Spleen (tissue), 11 donors: ENCODE measurements at regions not wholly inside any gene's neighbourhood (a gene's known extent, or its start where the extent isn't known, plus 50 kb on each side); places are given as distances from the start of the nearest gene placed in this dataset.
"Not testable (repeated sequence)": the region's sequence is repeated elsewhere in the genome, so short reads cannot be mapped to it uniquely, and the experiment has no call there.

ENCODE experiments used
- DNase-seq: peaks from one replicate; pipeline ENCODE4 v3.0.0-alpha.2; 2020
- H3K27ac ChIP-seq, 8 donors: fragments of 200-600 bp; sonication (generic) in 7 of 8; 1 replicate in 4 of 8; 2 replicates in 4 of 8; pipeline versions ENCODE4 v1.5.0 to v1.8.0; 2016 to 2021; ENCODE audit warnings: inconsistent platforms in 4 of 8, mild to moderate bottlenecking in 4 of 8, moderate library complexity in 1 of 8
- H3K27me3 ChIP-seq, 7 donors: fragments of 200-600 bp; sonication (generic) in 6 of 7; replicated peaks in 1 of 7; 1 replicate in 4 of 7; 2 replicates in 3 of 7; pipeline versions ENCODE4 v1.5.0 to v1.8.0; 2016 to 2021; ENCODE audit warnings: inconsistent platforms in 3 of 7, mild to moderate bottlenecking in 1 of 7
- H3K36me3 ChIP-seq, 6 donors: fragments of 200-600 bp; sonication (generic) in 5 of 6; 1 replicate in 4 of 6; 2 replicates in 2 of 6; pipeline versions ENCODE4 v1.5.0 to v1.8.0; 2016 to 2021; ENCODE audit warnings: inconsistent platforms in 2 of 6
- H3K4me1 ChIP-seq, 6 donors: fragments of 200-600 bp; sonication (generic) in 5 of 6; 1 replicate in 3 of 6; 2 replicates in 3 of 6; pipeline versions ENCODE4 v1.5.0 to v1.8.0; 2016 to 2021; ENCODE audit warnings: inconsistent platforms in 3 of 6
- H3K4me3 ChIP-seq, 8 donors: fragments of 200-600 bp; sonication (generic) in 7 of 8; 1 replicate in 4 of 8; 2 replicates in 4 of 8; pipeline versions ENCODE4 v1.5.0 to v1.8.0; 2016 to 2021; ENCODE audit warnings: inconsistent platforms in 4 of 8, mild to moderate bottlenecking in 4 of 8, moderate library complexity in 2 of 8
- H3K9me3 ChIP-seq, 8 donors: fragments of 200-600 bp; sonication (generic) in 7 of 8; 1 replicate in 4 of 8; 2 replicates in 4 of 8; pipeline versions ENCODE4 v1.5.0 to v1.8.0; 2016 to 2021; ENCODE audit warnings: inconsistent platforms in 4 of 8
- POLR2A ChIP-seq, 3 donors: fragments of 450-650 bp; IDR thresholded peaks; one replicate each; pipeline ENCODE4 v1.5.1; 2017; ENCODE audit warnings: antibody characterized with exemption in 3 of 3, mild to moderate bottlenecking in 1 of 3
- POLR2AphosphoS5 ChIP-seq, 3 donors: sonication (generic); formaldehyde crosslinking; IDR thresholded peaks; one replicate each; pipeline ENCODE4 v1.5.1; 2017; ENCODE audit warnings: antibody characterized with exemption in 3 of 3
- WGBS, 5 donors: extraction: QIAGEN DNeasy Blood & Tissue Kit in 3 of 5; methylation state at CpG; one replicate each; pipeline versions ENCODE4 v1.1.5 to v1.1.7; 2013 to 2018; 5-methylcytosine and 5-hydroxymethylcytosine counted together
- intact Hi-C: fragments of 100-400 bp; cut with DNase I; formaldehyde crosslinking; loops from one replicate; pipeline ENCODE4 v1.15.0; 2023; ENCODE audit warnings: low total_unique reads
- TF ChIP-seq, protein P1 (sequence below), 11 experiments: fragments of 200-600 bp in 7 of 11; fragments of 450-650 bp in 4 of 11; sonication (generic) in 4 of 11; IDR thresholded peaks in 8 of 11; conservative IDR thresholded peaks in 3 of 11; 1 replicate in 7 of 11; 2 replicates in 4 of 11; pipeline versions ENCODE4 v1.4.0 to v1.8.0; 2016 to 2021; ENCODE audit warnings: antibody characterized with exemption in 11 of 11, inconsistent platforms in 4 of 11, mild to moderate bottlenecking in 1 of 11
- donor health status: healthy with polysubstance abuse.
- donor health status: DM: no; HTN: no; CAD: no; lungs with moderate emphysema.
- donor health status: DM: no; HTN: no; CAD: no.
- donor health status: Bipolar disorder and iron deficiency.
- donor health status: healthy.
- donor health status: DM: no; HTN: no; CAD: no.
- donor health status: DM: yes; HTN: yes; CAD: no.

DNA sequence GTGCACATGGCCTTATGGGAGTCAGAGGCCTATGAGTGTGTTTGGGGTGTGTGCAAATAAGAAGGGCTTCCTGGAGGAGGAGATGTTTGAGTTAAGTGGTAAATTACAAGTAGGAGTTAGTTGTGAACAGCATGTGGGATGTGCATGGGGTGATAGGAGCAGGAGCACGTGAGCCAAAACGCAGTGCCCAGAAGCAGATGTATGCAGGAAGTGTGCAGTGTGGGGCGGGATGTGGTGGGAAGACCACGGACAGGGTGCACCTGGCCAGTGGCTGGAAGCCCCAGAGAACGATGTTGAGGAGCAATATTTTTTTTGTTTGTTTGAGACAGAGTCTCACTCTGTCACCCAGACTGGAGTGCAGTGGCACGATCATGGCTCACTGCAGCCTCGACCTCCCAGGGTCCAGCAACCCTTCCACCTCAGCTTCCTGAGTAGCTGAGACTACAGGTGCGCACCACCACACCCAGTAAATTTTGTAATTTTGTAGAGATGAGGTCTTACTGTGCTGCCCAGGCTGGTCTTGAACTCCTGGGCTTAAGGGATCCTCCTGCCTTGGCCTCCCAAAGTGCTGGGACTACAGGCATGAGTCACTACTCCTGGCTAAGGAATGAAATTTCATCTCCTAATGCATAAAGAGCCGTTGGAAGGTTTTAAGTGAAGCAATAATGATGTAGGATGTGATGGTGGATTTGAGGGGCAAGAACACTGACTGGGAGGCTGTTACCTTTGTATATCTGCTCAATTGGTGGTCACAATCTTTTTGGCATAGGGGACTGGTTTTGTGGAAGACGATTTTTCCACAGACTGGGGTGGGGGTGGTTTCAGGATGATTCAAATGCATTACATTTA lies 78.4 kb downstream of the LYZL2 start:
- H3K27me3 ChIP-seq, result no peaks in the 10 kb centered on the region
- DNase-seq, result no peak
- TF ChIP-seq POLR2AphosphoS5 (IDR thresholded peaks at IDR 0.05), result no peak
- TF ChIP-seq POLR2A (IDR thresholded peaks at IDR 0.05), result no peak
- TF ChIP-seq, protein P1, sequence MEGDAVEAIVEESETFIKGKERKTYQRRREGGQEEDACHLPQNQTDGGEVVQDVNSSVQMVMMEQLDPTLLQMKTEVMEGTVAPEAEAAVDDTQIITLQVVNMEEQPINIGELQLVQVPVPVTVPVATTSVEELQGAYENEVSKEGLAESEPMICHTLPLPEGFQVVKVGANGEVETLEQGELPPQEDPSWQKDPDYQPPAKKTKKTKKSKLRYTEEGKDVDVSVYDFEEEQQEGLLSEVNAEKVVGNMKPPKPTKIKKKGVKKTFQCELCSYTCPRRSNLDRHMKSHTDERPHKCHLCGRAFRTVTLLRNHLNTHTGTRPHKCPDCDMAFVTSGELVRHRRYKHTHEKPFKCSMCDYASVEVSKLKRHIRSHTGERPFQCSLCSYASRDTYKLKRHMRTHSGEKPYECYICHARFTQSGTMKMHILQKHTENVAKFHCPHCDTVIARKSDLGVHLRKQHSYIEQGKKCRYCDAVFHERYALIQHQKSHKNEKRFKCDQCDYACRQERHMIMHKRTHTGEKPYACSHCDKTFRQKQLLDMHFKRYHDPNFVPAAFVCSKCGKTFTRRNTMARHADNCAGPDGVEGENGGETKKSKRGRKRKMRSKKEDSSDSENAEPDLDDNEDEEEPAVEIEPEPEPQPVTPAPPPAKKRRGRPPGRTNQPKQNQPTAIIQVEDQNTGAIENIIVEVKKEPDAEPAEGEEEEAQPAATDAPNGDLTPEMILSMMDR (IDR thresholded peaks at IDR 0.05 in 8 of 11, conservative IDR thresholded peaks at IDR 0.05 in 3 of 11), result no peak
- H3K4me1 ChIP-seq, result peaks cover 0 to 61% (median 19%) of the 10 kb centered on the region in 6 donors
- H3K9me3 ChIP-seq, result no peaks in the 10 kb centered on the region
- 43 to 61% (median 52%) methylated on average over 10 of the region's 10 CpGs for WGBS, 5 donors
- H3K27ac ChIP-seq, result peak overlapping the region in 1 of 8 donors; percentile 35
- intact Hi-C loops, result no loop called here
- H3K36me3 ChIP-seq, result no peaks in the 10 kb centered on the region
- H3K4me3 ChIP-seq, result no peak overlapping the region

DNA sequence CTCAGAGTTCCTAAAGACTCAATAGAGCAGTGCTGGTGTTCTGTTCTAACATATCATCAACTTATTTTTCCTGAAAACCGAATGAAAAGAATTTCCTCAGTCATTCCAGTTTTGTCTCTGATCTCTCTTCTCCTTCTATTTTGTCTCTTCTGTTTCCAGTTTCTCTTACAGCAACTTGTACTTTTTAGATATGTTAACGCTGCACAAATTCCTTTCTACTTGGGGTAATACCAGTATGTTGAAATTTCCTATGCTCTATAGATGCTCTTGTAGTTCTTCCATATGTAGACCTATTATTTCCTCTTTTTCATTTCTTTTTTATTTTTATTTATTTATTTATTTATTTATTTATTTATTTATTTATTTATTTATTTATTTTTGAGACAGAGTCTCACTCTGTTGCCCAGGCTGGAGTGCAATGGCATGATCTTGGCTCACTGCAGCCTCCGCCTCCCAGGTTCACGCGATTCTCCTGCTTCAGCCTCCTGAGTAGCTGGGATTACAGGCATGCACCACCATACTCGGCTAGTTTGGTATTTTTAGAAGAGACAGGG lies 80.3 kb downstream of the LYZL2 start:
- H3K27me3 ChIP-seq, intact Hi-C loops, H3K9me3 ChIP-seq, H3K4me3 ChIP-seq, DNase-seq, H3K36me3 ChIP-seq: not testable (repeated sequence)
- WGBS, 5 donors, result 67 to 88% (median 83%) methylated on average over 6 of the region's 6 CpGs
- H3K27ac ChIP-seq, result peak overlapping the region in 6 of 8 donors; percentile 23 to 78 (median 59)
- peaks cover 0 to 44% (median 10%) of the 10 kb centered on the region in 6 donors for H3K4me1 ChIP-seq

DNA sequence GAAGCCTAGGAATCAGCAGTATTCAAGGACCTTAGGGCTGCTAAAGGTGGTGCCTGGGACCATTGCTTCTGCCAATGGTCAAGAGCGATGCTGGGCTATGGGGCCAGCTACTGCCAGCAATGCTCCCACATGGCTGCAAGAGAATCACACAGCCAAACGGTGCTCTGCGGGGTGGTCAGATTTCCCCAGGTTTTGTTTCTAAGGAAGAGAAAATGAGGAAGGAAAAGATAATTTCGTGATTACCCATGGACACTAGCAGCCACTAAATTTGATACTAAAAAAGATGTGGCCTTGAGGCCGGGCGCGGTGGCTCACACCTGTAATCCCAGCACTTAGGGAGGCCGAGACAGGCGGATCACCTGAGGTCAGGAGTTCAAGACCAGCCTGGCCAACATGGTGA lies 83.0 kb downstream of the LYZL2 start:
- intact Hi-C loops, result no loop called here
- TF ChIP-seq, protein P1 (IDR thresholded peaks at IDR 0.05 in 8 of 11, conservative IDR thresholded peaks at IDR 0.05 in 3 of 11), result no peak
- no peak for TF ChIP-seq POLR2A (IDR thresholded peaks at IDR 0.05)
- TF ChIP-seq POLR2AphosphoS5 (IDR thresholded peaks at IDR 0.05), result no peak
- Histone ChIP-seq H3K36me3 (no peaks in the 10 kb centered on the region), H3K4me1 (peaks cover 0 to 53% (median 9%) of the 10 kb centered on the region in 6 donors), H3K27me3 (no peaks in the 10 kb centered on the region), H3K9me3 (no peaks in the 10 kb centered on the region), H3K27ac (peak overlapping the region in 1 of 8 donors; percentile 74), H3K4me3 (no peak overlapping the region)
- no peak for DNase-seq
- WGBS, 5 donors, result 46 to 71% (median 56%) methylated on average over 9 of the region's 9 CpGs

DNA sequence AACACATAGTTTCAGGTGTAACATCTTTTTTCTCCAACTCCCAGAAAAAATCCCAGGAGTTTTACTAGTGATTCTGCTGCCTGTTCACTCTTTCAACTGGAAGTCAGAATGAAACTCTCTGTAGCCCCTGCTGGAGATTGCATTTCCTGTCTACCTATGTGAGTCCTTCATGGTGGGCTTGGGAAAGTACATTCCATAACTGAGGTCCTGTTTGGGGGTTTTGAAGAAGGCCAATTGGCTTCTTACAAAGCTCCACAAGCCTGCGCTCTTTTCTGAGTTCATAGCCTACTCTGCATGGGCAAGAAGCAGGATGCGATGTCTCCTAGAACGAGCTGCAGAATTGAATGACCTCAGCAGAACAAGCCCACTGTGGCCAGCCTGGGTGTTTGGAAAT lies 86.7 kb downstream of the LYZL2 start:
- Histone ChIP-seq H3K4me1 (peaks cover 2 to 60% (median 16%) of the 10 kb centered on the region in 6 donors), H3K4me3 (no peak overlapping the region), H3K36me3 (no peaks in the 10 kb centered on the region), H3K27me3 (no peaks in the 10 kb centered on the region), H3K27ac (peak overlapping the region in 6 of 8 donors; percentile 37 to 82 (median 72)), H3K9me3 (no peaks in the 10 kb centered on the region)
- TF ChIP-seq, protein P1 (IDR thresholded peaks at IDR 0.05 in 8 of 11, conservative IDR thresholded peaks at IDR 0.05 in 3 of 11), result no peak
- TF ChIP-seq POLR2AphosphoS5 (IDR thresholded peaks at IDR 0.05) (no peak), POLR2A (IDR thresholded peaks at IDR 0.05) (no peak)
- no peak for DNase-seq
- intact Hi-C loops, result no loop called here
- WGBS, 5 donors, result 79 to 89% (median 84%) methylated on average over 3 of the region's 3 CpGs
